GM21529 (cell line): ENCODE measurements at regions not wholly inside any gene's neighbourhood (a gene's known extent, or its start where the extent isn't known, plus 50 kb on each side); places are given as distances from the start of the nearest gene placed in this dataset.

Experiments
- ATAC-seq: cut with Tn5 transposase; IDR thresholded peaks from one replicate; pipeline ENCODE4 v1.9.1; 2021; ENCODE audit not compliant: unreplicated experiment

GRCh38 chr16:65876056-65876408 lies 490.5 kb upstream of the CDH5 start:
- ATAC-seq = no peak

GRCh38 chr16:65875381-65876055 lies 491.0 kb upstream of the CDH5 start:
- no peak for ATAC-seq

GRCh38 chr16:65869261-65869660 lies 497.2 kb upstream of the CDH5 start:
- no peak for ATAC-seq

GRCh38 chr16:65867276-65867960 lies 499.1 kb upstream of the CDH5 start:
- no peak for ATAC-seq

GRCh38 chr16:65863236-65863635 lies 503.3 kb upstream of the CDH5 start:
- no peak for ATAC-seq

- no peak for ATAC-seq
Observed at GRCh38 chr16:65861131-65861731, 505.3 kb upstream of the CDH5 start.

GRCh38 chr16:65855171-65856145 lies 511.0 kb upstream of the CDH5 start:
- ATAC-seq = no peak

- ATAC-seq = no peak
Observed at GRCh38 chr16:65846210-65846602, 520.3 kb upstream of the CDH5 start.

GRCh38 chr16:65845466-65846209 lies 520.9 kb upstream of the CDH5 start:
- no peak for ATAC-seq

- no peak for ATAC-seq
Observed at GRCh38 chr16:65843941-65844340, 522.5 kb upstream of the CDH5 start.

GRCh38 chr16:65842067-65842466 lies 524.4 kb upstream of the CDH5 start:
- ATAC-seq = no peak

- no peak for ATAC-seq
Observed at GRCh38 chr16:65838001-65838400, 528.5 kb upstream of the CDH5 start.

GRCh38 chr16:65837464-65837863 lies 529.0 kb upstream of the CDH5 start:
- ATAC-seq = no peak

- ATAC-seq = no peak
Observed at GRCh38 chr16:65834688-65835087, 531.8 kb upstream of the CDH5 start.

- no peak for ATAC-seq
Observed at GRCh38 chr16:65833171-65833871, 533.2 kb upstream of the CDH5 start.

GRCh38 chr16:65832679-65833078 lies 533.8 kb upstream of the CDH5 start:
- no peak for ATAC-seq

- no peak for ATAC-seq
Observed at GRCh38 chr16:65831903-65832666, 534.4 kb upstream of the CDH5 start.

GRCh38 chr16:65829076-65829475 lies 537.4 kb upstream of the CDH5 start:
- ATAC-seq = no peak

GRCh38 chr16:65828296-65828695 lies 538.2 kb upstream of the CDH5 start:
- ATAC-seq = no peak
